SK-N-SH (cell line): ENCODE measurements at regions not wholly inside any gene's neighbourhood (a gene's known extent, or its start where the extent isn't known, plus 50 kb on each side); places are given as distances from the start of the nearest gene placed in this dataset.

Experiments used
- CTCF ChIP-seq: fragments of 200-600 bp; sonication (generic); IDR thresholded peaks from 2 replicates; pipeline ENCODE4 v1.6.1; 2017; ENCODE audit warnings: antibody characterized with exemption, mild to moderate bottlenecking, moderate library complexity
- EZH2phosphoT487 ChIP-seq: fragments of 200-600 bp; sonication (generic); IDR thresholded peaks from 2 replicates; pipeline ENCODE4 v1.6.1; 2017; ENCODE audit warnings: low read depth, mixed run types, mild to moderate bottlenecking, antibody characterized with exemption, moderate library complexity, borderline replicate concordance
- POLR2AphosphoS5 ChIP-seq: IDR thresholded peaks from 2 replicates; pipeline ENCODE4 v1.6.1; 2012; ENCODE audit warnings: low read depth, low read length
- REST ChIP-seq: IDR thresholded peaks from 2 replicates; pipeline ENCODE4 v1.6.1; 2012; ENCODE audit warnings: mild to moderate bottlenecking, low read depth, low read length, moderate library complexity

- TF ChIP-seq CTCF (no peak), EZH2phosphoT487 (no peak), POLR2AphosphoS5 (no peak), REST (no peak)
These were observed 334.1 kb upstream of the TPM1 start for GRCh38 chr15:62708470-62708869.
